ENCODE measurements at regions not wholly inside any gene's neighbourhood (a gene's known extent, or its start where the extent isn't known, plus 50 kb on each side); places are given as distances from the start of the nearest gene placed in this dataset.
"Not testable (repeated sequence)": the region's sequence is repeated elsewhere in the genome, so short reads cannot be mapped to it uniquely, and the experiment has no call there.

GRCh38 chr6:166877906-166878305, 78.4 kb downstream of the RNASET2 start:
- no peak for DNase-seq

- no peak for DNase-seq
These were observed 79.0 kb downstream of the RNASET2 start for GRCh38 chr6:166877349-166877748.

GRCh38 chr6:166872531-166873009, 83.8 kb downstream of the RNASET2 start:
- no peak for DNase-seq

DNA sequence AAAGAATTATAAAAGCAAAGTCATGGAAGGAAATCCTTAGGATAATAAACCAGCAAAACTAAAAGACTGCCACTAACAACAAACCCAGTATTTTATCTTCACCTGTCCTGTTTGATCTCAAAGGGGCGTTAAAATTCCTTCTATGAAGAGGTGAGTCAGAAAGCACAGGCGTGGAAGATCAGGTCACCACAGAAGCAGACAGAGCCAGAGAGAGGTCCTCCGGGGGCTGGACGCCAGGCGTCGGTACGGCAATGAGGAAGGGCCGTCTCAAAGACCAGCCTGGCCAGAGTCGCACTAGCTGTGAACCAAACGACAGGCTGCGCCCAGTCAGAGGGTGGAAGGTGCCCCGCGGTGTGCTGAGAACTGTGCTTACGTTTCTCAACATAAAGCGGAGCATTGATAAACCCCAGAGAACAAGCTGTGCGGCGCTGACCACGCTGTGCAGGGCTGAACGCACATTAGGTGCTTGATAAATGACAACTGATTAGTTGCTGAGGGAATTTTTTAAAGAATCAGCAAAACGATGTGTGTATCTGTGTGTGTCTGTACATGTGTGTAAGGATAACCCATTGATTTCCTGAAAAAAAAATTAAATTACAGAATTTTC, 85.6 kb downstream of the RNASET2 start:
- DNase-seq: no peak

- DNase-seq: no peak
These were observed 89.3 kb downstream of the RNASET2 start for GRCh38 chr6:166866839-166867637.

GRCh38 chr6:166864333-166864732, 92.0 kb downstream of the RNASET2 start:
- DNase-seq: no peak

- no peak for DNase-seq
These were observed 93.3 kb downstream of the RNASET2 start for GRCh38 chr6:166862978-166863530.

DNA sequence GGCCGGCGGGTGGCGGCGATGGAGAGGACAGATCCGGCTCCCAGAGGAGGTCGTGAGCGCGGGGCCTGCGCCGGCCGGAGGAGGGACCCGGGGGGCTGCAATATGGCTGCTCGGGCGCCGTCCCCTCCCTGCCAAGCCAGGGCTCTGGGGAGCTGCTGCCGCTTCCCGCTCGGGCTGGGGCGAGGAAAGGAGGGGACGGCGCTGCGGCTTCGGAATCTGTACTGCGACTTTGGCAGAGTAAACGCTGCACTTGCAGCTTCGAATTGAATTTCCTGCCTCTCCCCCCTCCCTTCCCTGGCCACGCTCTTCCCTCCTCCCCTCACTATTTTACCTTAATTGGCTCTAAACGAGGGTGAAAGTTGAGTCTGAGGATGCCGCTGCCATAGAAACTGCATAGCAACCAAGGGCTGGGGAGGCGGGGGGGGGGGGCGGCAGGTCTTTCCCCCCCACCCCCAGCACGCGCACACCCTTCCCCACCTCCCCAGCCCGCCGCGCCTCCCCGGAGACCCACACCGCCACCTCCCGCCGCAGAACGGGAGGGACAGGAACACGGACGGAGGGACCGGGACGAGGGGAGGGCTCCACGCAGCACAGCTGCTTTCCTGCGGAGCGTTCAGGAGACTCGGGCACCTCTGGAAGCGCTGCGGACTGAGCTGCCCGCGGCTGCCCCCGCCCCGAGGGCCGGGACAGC, 93.9 kb downstream of the RNASET2 start:
- peak; percentile 6 for DNase-seq

DNA sequence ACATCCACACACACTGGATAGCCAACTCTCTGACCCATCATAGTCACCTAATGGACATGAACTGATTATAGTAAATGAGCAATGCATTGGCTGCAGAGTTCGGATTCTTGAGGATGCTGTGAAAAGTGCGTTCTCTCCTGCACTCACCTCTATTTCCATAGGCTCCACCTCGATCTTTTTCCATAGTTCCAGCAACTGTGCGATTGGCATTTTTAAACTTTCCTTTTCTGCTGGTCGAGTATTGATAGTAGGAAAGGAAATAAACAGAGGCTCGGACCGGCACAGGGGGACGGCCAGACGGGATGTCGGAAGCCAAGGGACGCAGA, 94.4 kb downstream of the RNASET2 start:
- DNase-seq: no peak

DNA sequence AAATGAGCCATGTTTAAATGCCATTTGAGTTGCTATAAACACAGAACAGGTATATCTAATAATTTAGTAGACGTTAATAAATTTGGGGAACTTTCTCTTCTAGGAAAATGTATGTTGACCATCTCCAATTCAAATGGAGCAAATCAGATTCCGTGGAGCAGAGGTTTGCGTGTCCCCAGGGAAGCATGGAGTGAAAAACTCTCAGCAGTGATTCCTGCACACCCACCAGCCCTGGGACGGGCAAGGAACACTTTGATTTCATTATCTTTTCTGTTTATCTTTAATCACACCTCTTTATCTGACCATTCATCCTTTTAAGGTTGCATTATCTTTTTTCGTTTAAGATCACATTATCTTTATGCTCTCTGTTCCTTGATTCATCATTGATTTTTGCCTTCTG, 95.0 kb downstream of the RNASET2 start:
- DNase-seq: no peak

DNA sequence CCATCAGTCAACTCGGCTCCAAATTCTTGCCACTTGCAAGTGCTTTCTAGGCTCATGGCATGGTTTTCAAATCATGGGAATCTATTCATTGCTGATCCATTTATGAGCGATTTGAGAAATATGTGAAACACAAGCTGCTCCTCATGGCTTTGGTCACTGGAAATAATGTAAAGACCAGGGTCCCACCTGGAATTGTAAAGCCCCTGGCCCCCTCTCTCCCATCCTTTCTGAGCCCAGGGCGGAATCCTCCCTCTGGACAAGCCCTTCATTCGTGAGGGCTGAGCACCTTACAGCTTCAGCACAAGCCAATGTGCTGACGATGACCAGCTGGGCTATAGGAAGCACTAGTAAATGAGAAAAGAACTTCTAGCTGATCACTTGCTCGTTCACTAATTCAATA, 96.0 kb downstream of the RNASET2 start:
- no peak for DNase-seq

GRCh38 chr6:166855416-166855815, 100.9 kb downstream of the RNASET2 start:
- DNase-seq: no peak

- DNase-seq: no peak
These were observed 102.7 kb downstream of the RNASET2 start for GRCh38 chr6:166853371-166854325.

DNA sequence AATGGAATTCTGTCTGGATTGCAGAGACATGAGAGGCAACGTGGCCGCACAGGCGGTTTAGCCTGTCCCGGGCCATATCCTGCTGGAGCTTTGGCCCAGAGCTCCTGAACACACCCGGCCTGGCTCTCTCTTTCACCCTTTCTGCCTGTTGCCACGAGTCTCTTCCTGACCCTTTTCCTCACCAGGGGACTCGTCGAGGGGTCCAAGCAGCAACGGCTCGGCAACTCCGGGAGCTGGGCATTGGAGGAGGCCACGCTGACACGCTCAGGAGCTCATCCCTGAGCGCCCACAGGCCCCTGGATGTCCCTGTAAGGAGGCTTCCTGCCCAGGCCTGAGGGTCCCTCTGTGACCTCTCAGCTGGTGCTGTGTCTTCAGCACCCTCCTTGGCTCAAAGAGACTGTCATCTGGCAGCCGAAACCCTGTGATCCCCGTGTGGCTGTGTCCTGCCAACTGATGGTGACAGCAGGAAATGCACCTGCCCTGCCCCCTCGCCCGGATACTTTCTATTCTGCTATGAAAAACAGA, 103.8 kb downstream of the RNASET2 start:
- DNase-seq: no peak

- DNase-seq: no peak
These were observed 104.4 kb downstream of the RNASET2 start for GRCh38 chr6:166851911-166852310.

DNA sequence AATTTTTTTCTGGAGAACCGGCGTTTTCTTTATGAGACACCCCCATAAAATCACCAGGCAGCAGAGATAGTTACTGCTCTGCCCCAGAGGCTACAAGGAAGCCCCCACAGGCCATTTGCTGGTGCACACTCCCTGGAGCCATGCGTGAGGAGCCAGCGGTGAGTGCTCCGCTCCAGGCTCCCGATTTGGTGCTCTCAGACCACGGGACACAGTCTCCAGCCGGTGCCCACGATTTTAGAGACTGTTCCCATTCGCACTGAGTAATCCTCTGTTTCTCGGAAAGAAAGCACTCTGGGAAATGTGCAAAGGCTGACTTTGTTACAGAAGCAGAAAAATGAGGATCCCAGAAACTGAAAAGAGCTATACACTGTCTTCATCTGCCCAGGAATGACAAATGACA, 104.9 kb downstream of the RNASET2 start:
- no peak for DNase-seq

DNA sequence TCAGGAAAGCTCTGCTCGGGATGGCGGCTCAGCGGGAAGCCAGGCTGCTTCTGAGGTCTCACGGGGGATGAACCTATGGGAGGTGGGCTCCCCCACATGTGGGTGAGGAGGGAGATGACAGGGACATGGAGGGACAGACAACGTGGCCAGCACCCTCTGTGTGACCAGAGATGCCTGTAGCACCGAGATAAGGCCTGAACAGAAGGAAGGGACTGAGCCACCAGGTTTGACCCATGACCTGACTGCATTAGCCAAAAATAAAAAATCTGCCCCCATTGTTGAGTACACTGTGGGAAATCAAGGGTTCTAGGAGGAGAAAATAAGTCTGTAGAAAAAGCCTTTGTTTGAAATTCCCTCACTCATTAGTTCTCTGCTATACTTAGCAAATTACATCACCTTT, 105.7 kb downstream of the RNASET2 start:
- DNase-seq: no peak

- DNase-seq: no peak
These were observed 106.6 kb downstream of the RNASET2 start for GRCh38 chr6:166849749-166850183.

GRCh38 chr6:166848979-166849748, 107.2 kb downstream of the RNASET2 start:
- no peak for DNase-seq

DNA sequence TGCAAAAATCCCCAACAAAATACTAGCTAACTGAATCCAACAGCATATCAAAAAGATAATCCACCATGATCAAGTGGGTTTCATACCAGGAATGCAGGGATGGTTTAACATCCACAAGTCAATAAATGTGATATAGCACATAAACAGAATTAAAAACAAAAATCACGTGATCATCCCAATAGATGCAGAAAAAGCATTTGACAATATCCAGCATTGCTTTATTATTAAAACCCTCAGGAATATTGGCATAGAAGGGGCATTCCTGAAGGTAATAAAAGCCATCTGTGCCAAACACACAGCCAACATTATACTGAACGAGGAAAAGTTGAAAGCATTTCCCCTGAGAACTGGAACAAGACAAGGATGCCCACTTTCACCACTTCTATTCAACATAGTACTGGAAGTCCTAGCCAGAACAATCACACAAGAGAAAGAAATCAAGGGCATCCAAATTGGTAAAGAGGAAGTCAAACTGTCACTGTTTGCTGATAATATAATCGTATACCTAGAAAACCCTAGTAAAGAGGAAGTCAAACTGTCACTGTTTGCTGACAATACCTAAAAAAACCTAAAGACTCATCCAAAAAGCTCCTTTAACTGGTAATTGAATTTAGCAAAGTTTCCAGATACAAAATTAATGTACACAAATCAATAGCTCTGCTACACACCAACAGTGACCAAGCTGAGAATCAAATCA, 109.8 kb downstream of the RNASET2 start:
- DNase-seq: not testable (repeated sequence)

DNA sequence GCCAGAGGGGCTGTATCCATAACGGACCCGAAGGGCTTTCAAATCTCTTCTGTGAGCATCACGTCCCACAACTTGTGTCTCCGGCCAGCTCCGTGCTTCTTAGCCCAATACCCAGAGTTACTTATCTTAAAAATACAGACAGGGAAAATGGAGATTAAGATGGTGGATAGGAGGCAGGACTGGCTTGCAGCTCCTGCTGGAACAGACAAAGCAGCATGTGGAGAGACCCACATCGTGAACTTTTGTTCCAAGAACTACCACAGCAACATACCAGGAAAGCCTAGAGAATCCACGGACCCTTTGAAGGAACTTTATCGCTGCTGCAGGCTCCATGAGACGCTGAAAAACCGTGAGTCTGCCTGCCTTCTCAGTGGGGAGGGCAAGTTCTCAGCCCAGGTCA, 113.7 kb downstream of the RNASET2 start:
- DNase-seq: no peak

All from suppressor macrophage treated with lipopolysaccharide for 4 hours (primary cell).